NCI-H2081 (cell line): ENCODE measurements at regions not wholly inside any gene's neighbourhood (a gene's known extent, or its start where the extent isn't known, plus 50 kb on each side); places are given as distances from the start of the nearest gene placed in this dataset.

ENCODE experiments used
- DNase-seq, 2 experiments: peaks; one replicate each; lab custom pipeline; 2025; lab: John Stamatoyannopoulos, UW

DNA sequence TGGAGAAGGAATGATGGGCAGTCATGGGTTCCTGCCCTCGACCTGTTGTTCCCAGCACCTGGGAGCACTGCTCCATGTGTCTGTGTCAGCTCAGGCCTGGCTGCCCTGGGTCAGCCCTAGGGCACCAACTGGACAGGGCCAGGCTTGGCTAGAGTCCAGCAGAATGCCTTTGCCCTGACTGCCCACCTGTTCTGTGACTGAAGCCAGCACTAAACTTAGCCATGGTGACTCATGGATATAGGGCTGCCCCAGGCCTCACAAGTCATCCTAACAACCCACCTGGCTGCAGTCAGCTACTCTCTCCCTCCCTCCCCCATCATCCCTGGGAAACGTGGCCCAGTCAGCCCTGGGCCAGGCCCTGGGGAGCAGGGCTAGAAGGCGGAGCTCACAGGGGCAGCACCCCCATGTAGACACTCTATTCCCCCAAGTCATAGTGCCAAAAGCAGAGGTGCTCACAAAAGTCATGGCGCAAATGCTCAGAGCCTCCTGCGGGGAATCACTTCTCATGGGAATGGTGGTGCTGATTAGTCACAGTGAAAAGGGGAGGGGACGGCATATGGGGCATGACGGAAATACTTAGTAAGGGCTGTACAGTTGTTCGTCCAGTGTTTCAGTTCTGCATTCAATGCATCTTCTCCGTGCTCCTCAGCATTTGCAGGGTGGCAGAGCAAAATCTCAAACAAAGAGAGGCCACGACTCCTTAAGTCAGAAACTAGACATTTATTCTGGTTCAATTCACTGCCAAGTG, 52.0 kb upstream of the NTF3 start:
- DNase-seq = no peak
